Urothelium cell line (cell line): ENCODE measurements at regions not wholly inside any gene's neighbourhood (a gene's known extent, or its start where the extent isn't known, plus 50 kb on each side); places are given as distances from the start of the nearest gene placed in this dataset.

Experiments
- DNase-seq: peaks from one replicate; pipeline ENCODE4 v3.0.0; 2011; ENCODE audit warnings: low spot score, mixed read lengths
- FAIRE-seq: peaks from 2 replicates; lab custom pipeline; 2011; peaks lifted over from hg19 to GRCh38; lab: Jason Lieb, UNC

DNA sequence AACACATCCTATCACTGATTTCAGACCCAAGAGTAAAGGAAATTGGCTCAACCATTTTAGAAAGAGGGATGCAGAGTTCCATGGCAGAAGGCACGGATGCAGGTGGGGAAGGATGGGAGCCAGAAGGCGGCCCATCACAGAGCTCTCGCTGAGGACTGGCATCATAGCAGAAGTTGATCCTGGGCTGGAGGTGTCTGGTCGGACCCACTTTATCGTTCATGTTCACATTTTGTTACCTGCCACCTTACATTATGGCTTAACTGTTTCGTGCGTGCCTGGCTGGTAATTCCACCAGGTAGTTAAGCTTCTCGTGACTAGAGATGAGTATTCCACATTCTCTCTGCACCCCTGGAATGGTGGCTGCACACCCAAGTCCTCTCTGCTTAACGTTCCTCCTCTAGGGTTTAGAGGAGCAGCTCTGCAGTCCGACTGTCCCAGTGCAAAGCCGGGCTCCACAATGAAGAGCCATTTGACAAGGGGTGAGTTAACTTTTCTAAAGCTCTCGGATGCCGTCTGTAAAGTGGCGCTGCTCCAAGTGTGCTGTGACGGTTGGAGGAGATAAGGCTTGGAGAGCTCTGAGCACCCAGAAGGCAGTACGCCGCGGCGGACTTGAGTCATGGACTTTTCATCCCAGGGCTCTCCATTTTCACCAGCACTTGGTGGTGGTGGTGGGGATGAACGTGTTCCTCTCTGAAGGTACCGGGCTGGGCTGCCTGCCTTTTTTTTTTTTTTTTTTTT, 157.1 kb upstream of the SHH start:
- FAIRE-seq = no peak
- DNase-seq = no peak

DNA sequence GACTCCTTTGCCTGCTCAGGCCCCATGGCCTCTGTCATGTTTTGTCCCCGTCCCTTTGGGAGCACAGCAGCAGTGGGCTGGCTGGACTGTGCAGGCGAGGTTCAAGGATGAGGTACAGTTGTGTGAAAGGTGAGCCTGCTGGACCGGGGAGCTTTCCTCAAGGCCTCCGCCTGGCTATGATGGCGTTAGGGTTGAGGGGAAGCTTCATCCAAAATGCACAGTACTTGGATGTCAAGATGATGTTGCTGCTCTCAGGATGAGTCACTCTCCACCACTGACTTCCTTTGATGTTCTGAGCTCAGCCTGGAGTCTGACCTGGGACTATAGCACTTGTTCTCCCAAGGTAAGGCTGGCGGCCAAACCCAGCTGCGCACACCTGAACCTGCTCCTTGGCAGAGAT, 152.7 kb upstream of the SHH start:
- DNase-seq (peak; percentile 17), FAIRE-seq (no peak)

DNA sequence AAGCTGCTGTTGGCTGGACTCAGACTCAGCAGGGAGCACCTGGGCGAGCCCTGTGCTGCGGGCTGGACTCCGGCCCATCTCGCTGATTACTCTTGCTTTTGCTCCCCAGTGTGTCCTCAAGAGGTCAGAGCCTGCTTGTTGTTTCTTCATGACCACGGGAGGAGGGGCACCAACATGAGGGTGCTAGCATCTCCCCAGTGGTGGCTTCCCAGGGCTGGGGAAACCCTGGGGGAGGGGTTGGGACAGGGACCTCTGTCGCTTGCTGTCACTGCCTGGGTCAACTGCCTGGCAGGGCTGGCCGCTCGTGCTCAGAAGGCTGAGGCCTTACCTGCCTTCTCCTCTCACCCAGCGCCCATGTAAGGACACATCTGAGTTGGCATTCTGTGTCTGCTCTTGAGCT, 152.3 kb upstream of the SHH start:
- no peak for FAIRE-seq

DNA sequence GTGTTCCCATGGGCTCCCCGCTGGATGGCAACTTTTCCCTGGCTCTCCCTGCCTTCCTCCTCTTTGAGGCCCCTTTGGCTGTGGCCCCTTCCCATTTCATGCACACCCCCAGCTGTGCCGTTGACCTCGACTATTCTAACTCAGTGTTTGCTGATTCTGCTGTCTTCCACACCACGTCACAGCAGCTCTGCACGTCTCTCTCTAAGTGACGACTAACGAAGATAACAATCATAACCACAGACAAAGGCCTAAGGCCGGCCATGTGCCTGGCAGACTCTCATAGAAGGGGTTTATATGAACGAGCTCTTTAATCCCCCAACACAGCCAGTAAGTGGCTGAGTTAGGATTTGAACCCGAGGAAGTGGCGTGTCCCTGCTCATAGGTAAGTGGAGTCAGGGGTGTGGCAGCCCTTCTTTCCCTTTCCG, 151.5 kb upstream of the SHH start:
- FAIRE-seq (no peak), DNase-seq (no peak)

More for the DNA sequence above, 152.3 kb upstream of the SHH start:
- DNase-seq = no peak

DNA sequence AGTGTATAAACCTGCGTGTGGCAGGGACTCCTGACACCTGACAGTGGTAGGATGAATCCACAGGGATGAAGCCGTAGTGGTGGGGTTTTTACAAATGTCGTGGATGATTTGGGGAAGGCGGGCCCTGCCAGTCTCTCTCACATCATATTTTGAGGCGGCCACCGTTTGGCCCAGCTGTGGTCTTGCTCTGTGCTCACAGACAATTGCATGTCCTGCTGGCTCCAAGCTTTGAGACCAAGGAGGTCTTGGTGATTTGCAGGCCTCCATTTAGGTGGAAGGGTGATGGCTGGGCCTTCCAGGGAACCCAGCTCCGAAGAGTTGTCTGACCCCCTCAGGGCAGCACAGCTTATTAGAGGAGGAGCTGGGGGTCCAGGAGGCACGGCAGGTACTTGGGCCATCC, 151.1 kb upstream of the SHH start:
- DNase-seq (no peak), FAIRE-seq (no peak)

DNA sequence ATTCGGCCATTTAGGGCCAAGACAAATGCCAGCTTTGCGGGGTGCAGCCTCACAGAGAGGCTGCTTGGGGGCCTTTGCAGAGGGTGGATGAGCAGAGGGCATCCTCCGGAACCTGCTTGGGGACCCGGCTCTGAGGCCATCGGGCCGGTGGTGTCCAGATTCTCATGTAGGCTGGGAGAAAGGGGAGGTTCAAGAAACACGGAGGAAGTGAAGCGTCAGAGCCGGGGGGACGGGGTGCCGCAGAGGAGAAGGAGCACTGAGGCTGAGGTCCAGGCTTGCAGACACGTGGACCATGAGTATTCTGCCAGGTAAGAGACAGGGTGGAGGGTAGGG, 150.7 kb upstream of the SHH start:
- FAIRE-seq (no peak), DNase-seq (no peak)

DNA sequence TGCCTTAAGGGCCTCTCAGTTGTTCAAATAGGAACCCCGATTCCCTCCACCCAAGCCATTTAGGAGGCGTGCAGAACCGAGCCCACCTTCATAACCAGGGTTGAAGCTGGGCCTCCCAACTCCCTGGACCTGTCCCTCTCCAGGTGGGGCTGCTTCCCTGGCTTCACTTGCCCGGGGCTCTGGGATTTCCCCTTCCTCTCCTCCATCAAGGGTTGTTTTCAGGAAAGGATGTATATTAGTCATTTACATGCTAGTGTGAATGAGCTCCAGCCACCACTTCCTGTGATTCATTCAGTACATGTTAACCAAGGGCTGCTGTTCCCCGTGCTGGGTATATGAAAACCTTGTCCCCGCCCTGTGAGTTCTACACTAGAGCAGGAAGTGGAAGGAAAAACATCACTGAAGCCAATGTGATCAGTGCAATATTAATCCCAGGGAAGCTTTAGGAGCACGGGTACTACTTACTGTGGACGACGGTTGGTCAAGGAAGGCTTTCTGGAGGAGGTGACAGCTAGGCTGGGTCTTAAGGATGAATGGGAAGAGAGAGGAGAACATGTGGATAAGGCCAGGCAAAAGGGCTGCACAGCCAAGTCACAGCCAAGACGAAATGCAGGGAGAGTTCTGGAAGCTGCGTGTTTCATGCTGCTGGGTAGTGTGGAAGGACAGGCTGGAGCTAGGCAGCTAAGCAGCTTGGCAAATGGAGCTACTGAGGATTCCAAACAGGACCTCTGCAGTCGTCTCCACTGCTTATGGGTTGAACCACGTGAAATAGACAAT, 150.1 kb upstream of the SHH start:
- FAIRE-seq (no peak), DNase-seq (peak; percentile 14)

DNA sequence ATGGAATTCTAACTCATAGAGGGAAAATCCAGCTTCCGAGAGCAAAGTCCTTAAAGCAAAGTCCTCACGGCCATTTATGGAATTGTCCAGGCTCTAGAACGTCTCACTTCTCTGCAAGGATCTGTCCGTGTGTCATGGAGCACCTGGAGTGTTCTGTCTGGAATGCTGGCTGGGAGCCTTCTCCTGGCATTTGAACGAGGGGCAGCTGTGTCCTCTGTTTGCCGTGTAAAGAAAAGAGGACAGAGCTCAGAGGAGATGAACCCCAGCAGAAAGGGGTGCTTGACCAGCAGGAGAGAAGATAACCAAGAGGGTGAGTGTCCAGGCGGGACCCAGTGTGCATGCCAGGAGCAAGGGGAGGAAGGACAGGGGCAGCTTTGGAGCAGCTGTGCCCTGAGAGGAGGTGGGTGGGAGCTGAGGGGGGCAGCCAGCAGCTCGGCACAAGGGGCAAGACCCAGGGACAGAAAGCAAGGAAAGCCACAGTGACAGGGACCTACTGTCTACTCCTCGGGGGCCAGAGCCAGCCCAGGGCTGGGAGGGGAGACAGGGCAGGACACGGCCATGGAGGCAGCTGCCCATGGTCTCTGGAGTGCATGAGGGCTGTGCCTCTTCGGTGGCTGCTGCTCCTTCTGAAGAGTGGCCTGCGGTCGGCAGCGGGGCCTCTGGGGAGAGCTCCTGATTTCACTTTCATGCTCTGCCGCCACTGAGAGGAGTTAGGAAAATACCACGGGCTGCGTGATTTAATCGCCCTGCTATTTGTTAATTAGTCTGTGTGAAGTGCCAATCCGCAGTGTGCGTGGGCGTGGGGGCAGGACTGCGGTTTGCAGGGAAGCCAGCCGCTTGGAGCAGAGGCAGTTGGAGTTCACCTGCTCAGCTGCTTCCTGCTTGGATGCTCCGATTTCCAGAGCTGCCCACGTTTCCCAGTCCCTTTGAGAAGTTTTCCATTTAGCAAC, 149.3 kb upstream of the SHH start:
- DNase-seq (peak; percentile 35), FAIRE-seq (no peak)

DNA sequence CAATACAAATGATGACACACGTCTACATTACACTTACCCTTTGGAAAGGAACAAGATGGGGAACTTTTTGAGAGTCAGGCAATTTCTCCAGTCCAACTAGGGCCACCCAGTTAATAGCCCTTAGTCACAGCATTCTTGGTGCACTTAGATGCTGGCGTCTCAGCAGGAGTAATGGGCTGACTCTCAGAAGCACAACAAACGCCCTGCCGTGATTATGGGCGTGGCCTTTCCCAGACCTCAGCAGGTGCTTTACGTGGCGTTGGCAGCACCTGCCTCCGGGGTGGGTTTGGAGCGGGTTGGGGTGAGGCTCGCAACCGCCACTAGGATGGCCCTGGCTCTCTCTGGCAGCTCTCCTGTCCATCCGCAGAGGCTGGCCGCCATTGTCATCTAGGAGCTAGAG, 147.6 kb upstream of the SHH start:
- DNase-seq (no peak), FAIRE-seq (no peak)

DNA sequence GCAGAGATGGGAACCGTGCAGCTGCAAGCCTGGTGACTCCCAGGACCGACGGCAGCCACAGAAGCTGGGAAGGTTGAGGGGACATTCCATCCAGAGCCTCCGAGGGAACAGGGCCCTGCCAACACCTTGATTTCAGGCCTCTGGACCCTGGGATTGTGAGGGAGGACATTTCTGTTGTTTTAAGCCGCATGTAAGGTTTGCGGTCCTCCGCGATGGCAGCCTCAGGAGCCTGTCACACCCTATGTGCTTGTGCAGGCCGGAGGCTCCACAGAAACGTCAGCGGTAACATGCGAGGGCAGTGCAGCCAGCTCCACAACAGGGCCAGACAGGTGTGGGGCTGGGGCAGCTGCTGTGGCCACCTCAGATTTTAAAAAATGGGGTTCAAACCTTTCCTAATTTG, 144.7 kb upstream of the SHH start:
- DNase-seq (no peak), FAIRE-seq (no peak)

DNA sequence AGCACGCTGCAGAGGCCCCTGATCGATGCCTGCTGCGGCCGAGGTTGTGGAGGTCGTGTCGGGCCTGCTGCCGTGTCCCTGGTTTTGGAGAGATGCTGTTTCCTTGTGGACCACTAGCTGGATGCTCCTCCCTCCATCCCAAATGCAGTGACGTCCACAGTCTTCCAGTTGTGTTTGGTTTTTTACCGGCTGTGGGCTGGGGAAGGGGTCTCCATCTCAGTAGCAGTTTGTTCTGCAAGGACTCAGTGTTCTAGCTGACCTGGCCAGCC, 143.0 kb upstream of the SHH start:
- DNase-seq (no peak), FAIRE-seq (no peak)

DNA sequence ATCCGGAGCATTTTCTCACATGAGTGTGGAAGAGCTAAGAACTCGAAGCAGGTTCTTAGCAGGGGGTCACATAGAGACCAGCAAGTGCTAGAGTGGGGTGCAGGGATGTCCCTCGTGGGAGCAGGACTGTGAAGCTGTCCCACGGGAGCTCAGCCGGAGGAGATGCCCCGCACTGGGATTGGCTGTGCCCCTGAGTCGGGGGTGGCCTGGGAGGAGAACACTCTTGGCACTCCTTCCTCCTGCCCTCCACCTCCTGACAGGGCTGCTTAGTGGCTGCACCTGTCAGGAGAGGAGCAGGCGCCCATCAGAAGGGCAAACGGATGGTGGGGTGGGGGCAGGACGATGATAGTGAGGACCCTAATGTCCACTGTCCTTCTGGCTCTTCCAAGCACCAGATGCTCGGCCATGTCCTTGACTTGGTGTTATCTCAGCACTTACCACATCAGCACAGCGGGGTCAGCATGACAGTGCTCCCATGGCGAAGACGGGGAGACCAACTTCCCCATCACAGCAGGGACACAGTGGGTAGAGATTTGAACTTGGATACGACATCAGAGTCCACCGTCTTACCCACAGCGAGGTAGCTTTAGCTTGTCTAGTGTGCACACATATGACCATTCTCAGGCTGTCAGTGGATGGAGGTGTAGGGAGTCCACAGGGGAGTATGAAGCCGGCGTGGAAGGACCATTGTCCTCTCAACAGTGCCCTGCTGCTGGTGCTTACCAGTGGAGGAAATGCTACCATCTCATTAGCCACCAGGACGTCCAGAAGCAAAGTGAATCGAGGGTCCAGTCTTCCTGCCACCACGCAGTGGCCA, 142.5 kb upstream of the SHH start:
- FAIRE-seq (no peak), DNase-seq (no peak)

DNA sequence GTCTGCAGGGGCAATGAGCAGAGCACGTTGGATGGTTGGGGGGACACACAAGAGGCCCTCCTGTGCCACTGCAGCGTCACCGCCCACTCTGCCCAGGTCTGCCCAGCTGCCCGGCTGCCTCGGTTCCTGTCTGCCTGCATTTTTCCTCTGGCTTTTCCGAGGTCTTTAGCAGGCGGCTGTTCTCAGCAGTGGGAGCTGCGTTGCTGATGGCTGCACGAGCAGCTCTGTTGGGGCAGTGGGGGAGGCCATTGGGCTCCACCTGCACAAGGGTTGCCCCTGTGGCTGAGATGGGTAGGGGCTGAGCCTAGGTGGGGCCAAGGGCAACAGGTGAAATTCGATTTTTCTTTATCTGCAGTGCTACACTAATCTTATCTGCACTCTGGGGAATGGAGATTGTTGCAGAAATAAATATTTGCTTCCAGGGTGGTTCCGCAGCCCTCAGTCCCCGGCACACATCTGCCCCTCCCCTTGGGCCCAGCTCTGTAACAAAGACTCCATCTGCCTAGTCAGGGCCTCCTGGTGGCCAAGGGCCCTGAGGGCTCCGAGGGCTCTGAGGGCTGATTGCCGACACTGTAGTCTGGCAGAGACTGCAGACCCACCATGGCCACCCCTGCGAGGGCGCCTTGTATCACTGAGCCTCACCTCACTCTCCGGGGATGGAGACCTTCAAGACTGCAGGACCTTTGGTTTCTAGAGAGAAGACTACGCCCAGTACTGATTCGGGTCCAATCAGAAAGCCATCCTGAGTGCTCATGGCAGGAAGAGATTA, 141.7 kb upstream of the SHH start:
- FAIRE-seq (no peak), DNase-seq (no peak)

DNA sequence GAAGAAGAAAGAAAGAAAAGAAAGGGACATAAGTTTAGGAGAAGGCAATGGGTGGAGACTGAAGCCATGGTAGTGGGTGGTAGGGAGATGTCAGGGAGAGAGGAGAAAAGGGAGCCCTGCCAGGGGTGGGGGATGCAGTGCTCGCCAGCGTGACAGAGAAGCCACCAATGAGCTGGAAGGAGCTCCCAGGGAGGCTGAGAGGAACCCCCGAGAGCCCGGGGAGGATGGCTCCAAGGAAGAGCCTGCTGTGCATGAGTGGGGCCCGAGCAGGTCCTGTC, 141.2 kb upstream of the SHH start:
- no peak for FAIRE-seq
- no peak for DNase-seq

DNA sequence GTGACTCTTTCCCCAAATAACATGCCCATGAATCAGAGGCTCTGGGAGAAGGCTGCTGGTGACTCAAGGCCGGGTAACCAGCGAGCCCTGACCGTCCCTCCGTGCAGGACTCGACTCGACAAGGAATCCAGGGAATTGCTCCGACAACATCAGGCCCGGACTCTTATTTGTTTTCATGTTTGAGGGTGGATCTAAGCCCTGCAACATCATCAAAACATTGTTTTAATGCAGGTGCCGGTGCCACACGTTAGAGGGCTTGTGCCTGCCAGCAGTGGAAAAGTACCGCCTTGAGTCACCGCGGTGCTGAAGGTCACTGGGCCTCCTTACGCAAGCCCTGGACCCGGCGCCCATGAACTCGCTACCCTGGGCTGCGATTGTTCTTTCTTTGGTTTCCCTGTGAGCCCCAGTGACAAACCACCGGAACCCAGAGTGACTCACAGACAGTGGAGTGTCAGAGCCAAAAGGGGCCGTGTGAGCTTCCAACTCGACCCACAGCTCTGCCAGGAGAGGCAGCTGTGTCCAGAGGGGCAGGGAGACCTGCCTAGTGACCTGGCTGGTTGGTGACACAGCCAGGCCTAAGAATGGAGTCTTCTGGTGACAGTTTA, 139.4 kb upstream of the SHH start:
- FAIRE-seq (no peak), DNase-seq (peak; percentile 71)

DNA sequence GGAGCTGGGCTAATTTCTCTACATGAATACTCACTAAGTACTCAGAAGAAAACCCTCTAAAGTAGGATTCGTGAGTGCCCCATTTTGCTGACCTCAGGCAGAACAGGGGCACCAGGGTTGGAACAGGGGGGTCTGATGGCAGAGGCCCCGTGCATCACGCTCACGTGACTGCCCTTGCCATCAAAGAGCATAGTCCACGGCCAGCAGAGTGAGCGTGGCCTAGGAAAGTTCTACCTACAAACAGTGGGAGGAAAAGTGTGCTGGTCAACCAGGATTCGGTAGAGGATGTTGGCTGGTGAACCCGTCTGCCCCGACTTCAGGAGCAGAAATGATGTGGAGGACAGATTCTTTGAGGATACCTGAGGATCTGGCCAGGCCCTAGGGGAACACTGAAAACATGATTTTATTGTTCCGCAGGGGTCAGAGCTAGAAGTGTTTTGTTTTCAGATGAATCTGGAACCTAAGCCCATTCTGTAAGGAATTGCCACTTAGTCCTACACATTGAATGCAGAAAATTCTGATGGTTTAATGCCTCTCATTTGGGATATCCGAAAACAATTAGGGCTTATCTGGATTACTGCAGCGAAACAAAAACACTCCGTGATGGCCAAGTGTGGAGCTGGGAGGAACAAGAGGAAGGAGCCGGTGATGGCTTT, 138.8 kb upstream of the SHH start:
- FAIRE-seq = no peak

DNA sequence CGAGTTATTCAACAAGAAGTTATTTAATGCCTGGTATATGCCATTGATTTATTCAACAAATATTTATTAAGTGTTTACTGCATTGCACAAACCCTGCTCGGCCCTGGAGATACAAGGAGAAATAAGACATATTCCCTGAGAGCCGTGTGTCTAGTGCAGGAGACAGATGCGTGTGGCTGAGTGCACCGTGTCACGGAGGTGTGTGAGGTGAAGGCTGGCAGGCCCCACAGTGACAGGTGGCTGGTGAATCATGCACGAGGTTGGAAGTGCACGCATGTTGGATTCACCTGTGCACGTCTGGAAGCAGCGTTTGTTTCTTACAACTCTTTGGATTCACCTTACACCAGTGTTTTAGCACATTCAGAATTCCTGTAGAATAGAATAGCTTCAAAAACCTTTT, 136.6 kb upstream of the SHH start:
- FAIRE-seq = no peak
- DNase-seq = no peak

More for the DNA sequence above, 138.8 kb upstream of the SHH start:
- DNase-seq = peak; percentile 2

DNA sequence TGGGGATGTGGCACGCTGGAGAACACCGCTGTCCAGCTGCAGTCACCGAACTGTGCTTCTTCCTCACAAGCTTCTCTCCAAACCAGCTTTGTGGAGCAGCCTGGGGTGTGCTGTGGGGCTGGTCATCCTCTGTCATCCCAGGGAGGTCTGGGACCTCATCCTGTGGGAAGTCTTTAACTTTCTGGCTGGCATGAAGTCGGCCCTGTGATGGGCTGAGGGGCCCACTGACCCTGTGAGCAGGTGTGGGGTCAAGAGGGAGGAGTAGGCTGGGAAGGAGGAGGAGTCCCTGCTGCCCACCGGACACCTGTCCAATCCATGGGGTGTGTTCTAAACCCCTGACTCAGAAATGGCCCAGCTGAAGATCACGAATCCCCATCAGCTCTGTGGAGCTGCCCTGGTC, 136.2 kb upstream of the SHH start:
- no peak for DNase-seq
- FAIRE-seq = no peak

DNA sequence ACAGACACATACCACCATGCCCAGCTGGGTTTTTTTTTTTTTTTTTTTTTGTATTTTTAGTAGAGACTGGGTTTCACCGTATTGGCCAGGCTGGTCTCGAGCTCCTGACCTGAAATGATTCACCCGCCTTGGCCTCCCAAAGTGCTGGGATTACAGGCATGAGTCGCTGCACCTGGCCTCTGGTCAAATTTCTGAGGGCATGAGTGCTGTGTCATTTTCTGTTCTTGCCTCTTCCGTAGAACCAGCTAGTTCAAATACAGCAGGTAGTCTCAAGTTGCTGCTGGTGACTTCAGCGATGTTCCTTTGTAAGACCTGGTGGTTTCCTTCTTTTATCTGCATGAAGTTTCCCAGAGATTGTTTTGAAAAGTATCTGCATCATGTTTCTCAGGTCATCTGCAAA, 134.8 kb upstream of the SHH start:
- DNase-seq (peak; percentile 4), FAIRE-seq (no peak)
